AG04449 (cell line): ENCODE measurements at regions not wholly inside any gene's neighbourhood (a gene's known extent, or its start where the extent isn't known, plus 50 kb on each side); places are given as distances from the start of the nearest gene placed in this dataset.
"Not testable (repeated sequence)": the region's sequence is repeated elsewhere in the genome, so short reads cannot be mapped to it uniquely, and the experiment has no call there.

Source experiments
- CTCF ChIA-PET: fragments of 350-600 bp; formaldehyde crosslinking; extraction: SDS; loops from one replicate; lab custom pipeline; 2021; ENCODE audit warnings: antibody characterized with exemption; lab: Yijun Ruan, JAX
- POLR2A ChIA-PET: fragments of 400-600, 350-600 bp; formaldehyde crosslinking; extraction: SDS; loops from one replicate; lab custom pipeline; 2020; ENCODE audit warnings: antibody characterized with exemption, inconsistent platforms; lab: Yijun Ruan, JAX
- DNase-seq: peaks from one replicate; pipeline ENCODE4 v3.0.0-alpha.2; 2010; ENCODE audit warnings: low read depth, low spot score
- H3K4me3 ChIP-seq: 2 replicates; pipeline ENCODE4 v1.5.1; 2011; ENCODE audit warnings: low read depth, mild to moderate bottlenecking, control low read depth, low read length
- TF ChIP-seq, protein P1 (sequence below): IDR thresholded peaks from one replicate; pipeline ENCODE4 v1.5.1; 2011; ENCODE audit warnings: mild to moderate bottlenecking, moderate library complexity, low read length, control low read depth, inconsistent platforms; ENCODE audit not compliant: insufficient read depth; ENCODE audit errors: missing control alignments

DNA sequence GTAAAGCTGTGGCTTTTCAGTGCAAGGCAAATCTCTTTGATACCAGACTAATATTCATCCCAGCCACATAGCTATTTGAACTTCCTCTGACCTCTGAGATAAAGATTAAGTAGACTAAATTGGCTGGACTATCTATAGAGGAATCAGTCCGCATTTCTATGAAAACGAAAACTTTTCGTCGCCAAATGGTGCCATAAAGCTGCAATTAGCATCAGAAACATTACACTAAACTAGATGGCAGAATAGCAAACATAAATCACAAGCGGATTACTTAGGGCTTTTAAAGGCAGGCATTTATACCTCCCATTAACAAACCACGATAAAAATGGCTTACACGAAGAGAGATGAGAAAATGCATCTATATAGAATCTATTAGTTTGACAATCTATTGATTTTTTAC, 1009.7 kb upstream of the CDH6 start:
- POLR2A ChIA-PET, result no interaction called here
- no peak for DNase-seq
- CTCF ChIA-PET, result no interaction called here
- no peak overlapping the region for H3K4me3 ChIP-seq
- TF ChIP-seq, protein P1, sequence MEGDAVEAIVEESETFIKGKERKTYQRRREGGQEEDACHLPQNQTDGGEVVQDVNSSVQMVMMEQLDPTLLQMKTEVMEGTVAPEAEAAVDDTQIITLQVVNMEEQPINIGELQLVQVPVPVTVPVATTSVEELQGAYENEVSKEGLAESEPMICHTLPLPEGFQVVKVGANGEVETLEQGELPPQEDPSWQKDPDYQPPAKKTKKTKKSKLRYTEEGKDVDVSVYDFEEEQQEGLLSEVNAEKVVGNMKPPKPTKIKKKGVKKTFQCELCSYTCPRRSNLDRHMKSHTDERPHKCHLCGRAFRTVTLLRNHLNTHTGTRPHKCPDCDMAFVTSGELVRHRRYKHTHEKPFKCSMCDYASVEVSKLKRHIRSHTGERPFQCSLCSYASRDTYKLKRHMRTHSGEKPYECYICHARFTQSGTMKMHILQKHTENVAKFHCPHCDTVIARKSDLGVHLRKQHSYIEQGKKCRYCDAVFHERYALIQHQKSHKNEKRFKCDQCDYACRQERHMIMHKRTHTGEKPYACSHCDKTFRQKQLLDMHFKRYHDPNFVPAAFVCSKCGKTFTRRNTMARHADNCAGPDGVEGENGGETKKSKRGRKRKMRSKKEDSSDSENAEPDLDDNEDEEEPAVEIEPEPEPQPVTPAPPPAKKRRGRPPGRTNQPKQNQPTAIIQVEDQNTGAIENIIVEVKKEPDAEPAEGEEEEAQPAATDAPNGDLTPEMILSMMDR, result no peak

DNA sequence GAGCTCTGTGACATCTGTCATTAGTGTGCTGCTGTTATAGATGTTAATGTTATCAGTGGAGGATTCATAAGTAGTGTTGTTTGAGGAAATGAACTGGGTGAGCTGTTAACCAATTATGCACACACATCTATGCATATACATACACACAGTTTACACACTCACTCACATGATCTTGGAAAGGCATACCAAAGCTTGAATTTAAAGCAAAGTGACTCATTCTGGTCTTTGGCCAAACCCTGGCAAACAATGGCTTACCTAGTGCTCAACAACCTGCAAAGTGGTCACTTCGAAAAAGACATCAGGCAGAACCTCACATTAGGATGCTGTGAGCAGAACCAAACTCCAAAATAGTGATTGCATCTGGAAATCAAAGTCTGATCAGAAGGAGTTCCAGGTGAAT, 1037.3 kb upstream of the CDH6 start:
- ChIA-PET CTCF (no interaction called here), POLR2A (no interaction called here)
- H3K4me3 ChIP-seq, result no peak overlapping the region
- DNase-seq, result no peak
- TF ChIP-seq, protein P1, result no peak

DNA sequence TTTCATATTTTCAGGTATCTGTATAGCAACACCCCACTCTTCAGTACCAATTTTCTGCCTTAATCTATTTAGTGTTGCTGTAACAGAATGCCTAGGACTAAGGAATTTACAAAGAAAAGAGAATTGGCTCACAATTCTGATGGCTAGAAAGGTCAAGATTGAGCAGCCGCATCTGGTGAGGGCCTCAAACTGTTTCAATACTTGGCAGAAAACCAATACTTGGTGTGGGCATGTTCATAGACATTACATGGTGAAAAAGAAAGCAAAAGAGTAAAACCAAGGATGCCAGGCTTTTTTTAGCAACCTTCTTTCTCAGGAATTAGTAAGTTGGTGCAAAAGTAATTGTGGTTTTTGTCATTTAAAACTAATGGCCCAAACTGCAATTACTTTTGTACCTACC, 1041.1 kb upstream of the CDH6 start:
- H3K4me3 ChIP-seq, result no peak overlapping the region
- CTCF ChIA-PET, result no interaction called here
- POLR2A ChIA-PET, result no interaction called here
- DNase-seq, result no peak
- TF ChIP-seq, protein P1, result no peak

DNA sequence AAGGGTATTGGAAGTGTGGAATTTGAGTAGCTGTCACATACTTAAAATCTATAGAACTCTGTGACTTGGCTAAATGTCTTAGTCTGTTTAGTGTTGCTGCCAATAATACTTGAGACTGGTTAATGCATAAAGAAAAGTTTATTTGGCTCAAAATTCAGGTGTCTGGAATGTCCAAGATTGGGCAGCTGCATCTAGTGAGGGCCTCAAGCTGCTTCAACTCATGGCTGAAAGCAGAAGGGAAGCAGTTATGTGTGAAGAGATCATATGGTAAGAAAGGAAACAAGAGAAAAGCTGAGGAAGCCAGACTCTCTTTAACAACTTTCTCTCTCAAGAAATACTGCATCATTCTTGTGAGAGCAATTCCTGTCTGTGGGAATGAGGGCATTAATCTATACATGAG, 1043.3 kb upstream of the CDH6 start:
- no peak overlapping the region for H3K4me3 ChIP-seq
- DNase-seq, result no peak
- ChIA-PET CTCF (no interaction called here), POLR2A (no interaction called here)
- TF ChIP-seq, protein P1, result no peak

DNA sequence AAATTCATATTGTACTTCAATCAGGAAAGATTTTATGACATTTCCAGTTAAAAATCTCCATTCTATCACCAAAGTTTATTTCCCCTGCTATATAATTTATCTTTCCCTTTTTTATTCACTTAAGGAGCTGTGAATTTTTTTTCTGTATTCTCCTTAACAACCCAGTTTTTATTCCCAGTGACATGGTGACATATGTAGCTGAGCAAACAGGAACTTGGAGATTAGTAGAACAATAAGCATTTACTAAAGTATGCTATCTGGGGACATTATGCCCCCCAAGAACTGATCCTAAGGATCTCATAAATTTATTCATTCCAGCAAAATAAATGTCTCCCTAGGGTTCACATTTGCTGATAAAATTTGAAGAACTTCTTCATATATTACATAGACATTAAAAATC, 1044.0 kb upstream of the CDH6 start:
- ChIA-PET CTCF (no interaction called here), POLR2A (no interaction called here)
- TF ChIP-seq, protein P1, result no peak
- DNase-seq, result no peak
- no peak overlapping the region for H3K4me3 ChIP-seq

DNA sequence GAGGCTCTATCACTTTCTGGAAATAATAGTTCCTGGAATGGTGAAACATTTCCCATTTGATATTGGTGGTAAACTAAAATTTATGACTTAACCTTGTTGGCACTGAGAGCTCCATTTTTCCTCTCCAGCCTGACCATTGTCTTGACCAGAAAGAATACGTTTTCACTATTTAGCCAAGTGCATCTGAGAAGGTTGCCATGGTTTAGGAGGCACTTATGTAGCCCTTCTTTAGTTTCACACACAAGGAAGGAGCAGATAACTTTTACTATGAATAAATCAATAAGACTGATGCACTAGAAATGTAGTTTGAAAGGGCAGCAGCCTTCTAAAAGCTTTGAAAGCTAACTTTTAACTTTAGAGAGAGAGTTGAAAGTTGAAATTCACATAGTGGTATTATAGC, 1045.5 kb upstream of the CDH6 start:
- H3K4me3 ChIP-seq, result no peak overlapping the region
- CTCF ChIA-PET, result no interaction called here
- TF ChIP-seq, protein P1, result no peak
- DNase-seq, result no peak
- POLR2A ChIA-PET, result no interaction called here

DNA sequence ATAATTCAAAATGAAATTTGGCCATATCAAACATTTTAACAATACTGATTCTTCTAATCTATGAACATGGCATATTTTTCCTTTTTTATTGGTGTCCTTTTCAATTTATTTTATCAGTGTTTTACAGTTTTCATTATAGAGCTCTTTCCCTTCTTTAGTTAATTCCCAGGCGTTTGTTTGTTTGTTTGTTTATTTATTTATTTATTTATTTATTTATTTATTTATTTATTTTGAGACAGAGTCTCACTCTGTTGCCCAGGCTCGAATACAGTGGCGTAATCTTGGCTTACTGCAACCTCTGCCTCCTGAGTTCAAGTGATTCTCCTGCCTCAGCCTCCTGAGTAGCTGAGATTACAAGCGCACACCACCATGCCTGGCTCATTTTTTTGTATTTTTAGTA, 1049.4 kb upstream of the CDH6 start:
- CTCF ChIA-PET, POLR2A ChIA-PET, H3K4me3 ChIP-seq, DNase-seq: not testable (repeated sequence)
